ENCODE measurements at regions not wholly inside any gene's neighbourhood (a gene's known extent, or its start where the extent isn't known, plus 50 kb on each side); places are given as distances from the start of the nearest gene placed in this dataset.
"Not testable (repeated sequence)": the region's sequence is repeated elsewhere in the genome, so short reads cannot be mapped to it uniquely, and the experiment has no call there.

DNA sequence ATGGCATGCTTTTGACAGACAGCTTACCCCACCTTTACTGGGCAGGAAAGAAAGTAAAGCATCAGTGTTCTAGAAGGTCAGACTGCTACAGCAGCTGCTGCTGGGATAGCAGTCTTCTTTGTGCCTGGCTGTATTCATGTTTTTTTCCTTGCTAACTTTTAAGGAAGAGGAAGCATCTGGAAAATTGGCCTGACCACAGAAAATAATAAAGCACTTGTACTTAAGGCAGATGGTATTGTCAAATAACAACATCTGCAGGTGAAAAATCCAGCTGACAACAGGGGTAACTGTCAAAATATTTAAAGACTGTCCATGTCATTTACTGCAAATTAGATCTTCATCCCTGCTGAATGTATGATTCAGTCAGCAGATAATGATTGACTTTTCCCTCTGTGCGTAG, 229.0 kb downstream of the OXSM start:
- Mint-ChIP-seq H3K9me3 (peaks cover 4% of the 10 kb centered on the region), H3K4me1 (ENCODE audit: low read depth) (no peaks in the 10 kb centered on the region), H3K4me3 (no peak overlapping the region), H3K36me3 (ENCODE audit: insufficient read depth) (no peaks in the 10 kb centered on the region), H3K27me3 (ENCODE audit: low read depth) (no peaks in the 10 kb centered on the region)
- ATAC-seq (no peak), DNase-seq (no peak)

- ATAC-seq; H3K27me3 Mint-ChIP-seq (ENCODE audit: low read depth); DNase-seq; H3K4me3 Mint-ChIP-seq; H3K36me3 Mint-ChIP-seq (ENCODE audit: insufficient read depth); H3K4me1 Mint-ChIP-seq (ENCODE audit: low read depth): not testable (repeated sequence)
- peaks cover 12% of the 10 kb centered on the region for H3K9me3 Mint-ChIP-seq
These were observed 234.3 kb downstream of the OXSM start for GRCh38 chr3:26024206-26024605.

DNA sequence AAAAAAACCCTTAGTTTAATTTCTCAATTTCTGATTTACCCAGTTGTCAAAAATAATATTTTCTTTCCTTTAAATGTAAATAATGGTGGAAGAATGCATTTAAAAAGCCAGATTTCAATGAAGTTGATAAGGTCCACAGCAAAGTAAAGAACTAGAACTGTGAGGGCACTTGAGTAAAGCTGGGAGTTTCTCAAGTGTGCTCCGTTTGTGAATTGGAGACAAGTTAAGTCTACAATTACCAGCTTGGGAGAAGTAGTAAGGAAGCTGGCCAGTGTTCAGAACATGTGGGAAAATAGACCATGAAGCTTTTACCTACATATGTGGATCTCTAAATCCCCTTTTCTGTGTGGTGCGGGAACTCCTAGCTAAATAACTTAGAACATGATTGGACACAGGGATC, 239.4 kb downstream of the OXSM start:
- Mint-ChIP-seq H3K9me3 (peaks cover 13% of the 10 kb centered on the region), H3K4me1 (ENCODE audit: low read depth) (no peaks in the 10 kb centered on the region), H3K27me3 (ENCODE audit: low read depth) (no peaks in the 10 kb centered on the region), H3K4me3 (no peak overlapping the region), H3K36me3 (ENCODE audit: insufficient read depth) (no peaks in the 10 kb centered on the region)
- ATAC-seq = no peak
- DNase-seq = no peak

DNA sequence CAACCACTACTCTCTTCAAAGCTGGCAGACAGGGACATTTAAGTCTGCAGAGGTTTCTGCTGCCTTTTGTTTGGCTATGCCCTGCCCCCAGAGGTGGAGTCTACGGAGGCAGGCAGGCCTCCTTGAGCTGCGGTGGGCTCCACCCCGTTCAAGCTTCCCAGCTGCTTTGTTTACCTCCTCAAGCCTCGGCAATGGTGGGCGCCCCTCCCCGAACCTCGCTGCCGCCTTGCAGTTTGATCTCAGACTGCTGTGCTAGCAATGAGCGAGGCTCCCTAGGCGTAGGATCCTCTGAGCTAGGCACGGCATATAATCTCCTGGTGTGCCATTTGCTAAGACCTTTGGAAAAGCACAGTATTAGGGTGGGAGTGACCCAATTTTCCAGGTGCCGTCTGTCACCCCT, 252.2 kb downstream of the OXSM start:
- DNase-seq; ATAC-seq; H3K36me3 Mint-ChIP-seq (ENCODE audit: insufficient read depth); H3K27me3 Mint-ChIP-seq (ENCODE audit: low read depth); H3K4me1 Mint-ChIP-seq (ENCODE audit: low read depth); H3K4me3 Mint-ChIP-seq: not testable (repeated sequence)
- peaks cover 11% of the 10 kb centered on the region for H3K9me3 Mint-ChIP-seq

- ATAC-seq = no peak
These were observed 260.1 kb downstream of the OXSM start for GRCh38 chr3:26049951-26050350.

GRCh38 chr3:26050776-26051175, 260.9 kb downstream of the OXSM start:
- no peak overlapping the region for H3K4me3 Mint-ChIP-seq
- H3K9me3 Mint-ChIP-seq = no peaks in the 10 kb centered on the region

More at GRCh38 chr3:26049951-26050350, 260.1 kb downstream of the OXSM start:
- Mint-ChIP-seq H3K4me3 (no peak overlapping the region), H3K9me3 (no peaks in the 10 kb centered on the region), H3K4me1 (ENCODE audit: low read depth) (no peaks in the 10 kb centered on the region), H3K27me3 (ENCODE audit: low read depth) (no peaks in the 10 kb centered on the region), H3K36me3 (ENCODE audit: insufficient read depth) (no peaks in the 10 kb centered on the region)
- DNase-seq = no peak

GRCh38 chr3:26058901-26059321, 269.0 kb downstream of the OXSM start:
- H3K4me1 Mint-ChIP-seq (ENCODE audit: low read depth) = no peaks in the 10 kb centered on the region
- no peaks in the 10 kb centered on the region for H3K9me3 Mint-ChIP-seq
- DNase-seq (no peak), ATAC-seq (no peak)
- peaks cover 2% of the 10 kb centered on the region for H3K27me3 Mint-ChIP-seq (ENCODE audit: low read depth)
- no peaks in the 10 kb centered on the region for H3K36me3 Mint-ChIP-seq (ENCODE audit: insufficient read depth)
- no peak overlapping the region for H3K4me3 Mint-ChIP-seq

More at GRCh38 chr3:26050776-26051175, 260.9 kb downstream of the OXSM start:
- H3K36me3 Mint-ChIP-seq (ENCODE audit: insufficient read depth) = no peaks in the 10 kb centered on the region
- DNase-seq (no peak), ATAC-seq (no peak)
- no peaks in the 10 kb centered on the region for H3K27me3 Mint-ChIP-seq (ENCODE audit: low read depth)
- no peaks in the 10 kb centered on the region for H3K4me1 Mint-ChIP-seq (ENCODE audit: low read depth)

- no peaks in the 10 kb centered on the region for H3K36me3 Mint-ChIP-seq (ENCODE audit: insufficient read depth)
- no peak overlapping the region for H3K4me3 Mint-ChIP-seq
- no peaks in the 10 kb centered on the region for H3K9me3 Mint-ChIP-seq
- DNase-seq = no peak
- no peaks in the 10 kb centered on the region for H3K4me1 Mint-ChIP-seq (ENCODE audit: low read depth)
- H3K27me3 Mint-ChIP-seq (ENCODE audit: low read depth) = peaks cover 2% of the 10 kb centered on the region
- ATAC-seq = no peak
These were observed 272.1 kb downstream of the OXSM start for GRCh38 chr3:26061947-26062346.

DNA sequence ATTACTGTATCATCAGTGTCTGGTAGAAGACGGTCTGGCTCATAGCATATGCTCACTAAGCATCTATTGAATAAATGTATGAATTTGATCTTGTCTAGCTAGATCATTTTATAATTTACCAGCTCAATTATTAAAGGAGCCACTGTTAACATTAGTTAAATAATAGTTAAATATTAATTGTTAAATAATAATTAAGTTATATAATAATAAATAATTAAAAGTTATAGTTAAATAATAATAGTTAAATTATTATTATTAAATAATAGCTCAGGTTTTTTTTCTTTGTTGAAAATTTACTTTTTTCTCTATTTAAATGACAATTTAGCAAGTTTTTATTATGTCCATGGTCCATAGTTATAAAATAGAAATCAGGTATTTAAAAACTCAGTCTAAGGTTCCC, 274.4 kb downstream of the OXSM start:
- no peak for DNase-seq
- no peaks in the 10 kb centered on the region for H3K36me3 Mint-ChIP-seq (ENCODE audit: insufficient read depth)
- peaks cover 2% of the 10 kb centered on the region for H3K27me3 Mint-ChIP-seq (ENCODE audit: low read depth)
- no peaks in the 10 kb centered on the region for H3K9me3 Mint-ChIP-seq
- ATAC-seq = no peak
- no peak overlapping the region for H3K4me3 Mint-ChIP-seq
- H3K4me1 Mint-ChIP-seq (ENCODE audit: low read depth) = no peaks in the 10 kb centered on the region

DNA sequence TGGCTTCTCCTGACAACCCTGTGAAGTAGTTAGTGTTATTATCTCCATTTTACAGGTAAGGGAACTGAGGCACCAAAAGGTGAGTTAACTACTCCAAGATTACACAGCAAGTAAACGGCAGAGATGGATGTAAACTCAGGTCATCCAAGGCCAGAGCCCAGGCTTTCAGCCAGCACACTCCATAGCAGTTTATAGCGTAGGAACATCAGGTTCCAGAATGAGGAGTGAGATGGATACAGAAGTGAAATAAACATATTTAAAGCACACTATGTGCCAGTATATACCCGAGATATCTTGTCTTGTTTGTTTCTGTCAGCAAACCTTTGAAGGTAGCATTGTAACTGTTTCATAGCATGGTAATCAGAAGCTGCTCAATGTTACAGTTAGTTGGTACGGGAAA, 279.0 kb downstream of the OXSM start:
- no peaks in the 10 kb centered on the region for H3K27me3 Mint-ChIP-seq (ENCODE audit: low read depth)
- ATAC-seq (no peak), DNase-seq (no peak)
- H3K36me3 Mint-ChIP-seq (ENCODE audit: insufficient read depth) = no peaks in the 10 kb centered on the region
- H3K4me1 Mint-ChIP-seq (ENCODE audit: low read depth) = no peaks in the 10 kb centered on the region
- H3K4me3 Mint-ChIP-seq = no peak overlapping the region
- H3K9me3 Mint-ChIP-seq = no peaks in the 10 kb centered on the region

DNA sequence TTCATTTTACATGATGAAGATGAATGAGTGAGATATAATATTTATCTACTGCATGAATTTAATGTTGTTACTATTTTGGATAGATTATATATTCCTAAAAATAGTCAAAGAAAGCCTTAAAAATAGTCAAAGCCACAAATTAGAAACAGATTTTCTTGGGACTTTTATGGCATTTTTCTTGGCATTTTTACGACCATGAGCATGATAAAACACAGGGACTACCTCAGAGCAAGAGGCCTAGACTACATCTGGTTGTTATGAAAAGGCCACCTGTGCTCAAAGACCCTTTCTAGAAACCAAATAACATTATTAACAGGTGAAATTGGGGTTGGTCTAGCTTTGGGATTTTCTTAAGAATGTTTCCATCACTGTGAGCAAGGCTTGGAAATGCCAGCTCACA, 281.0 kb downstream of the OXSM start:
- H3K4me3 Mint-ChIP-seq = no peak overlapping the region
- no peak for DNase-seq
- H3K9me3 Mint-ChIP-seq = no peaks in the 10 kb centered on the region
- ATAC-seq = no peak
- H3K4me1 Mint-ChIP-seq (ENCODE audit: low read depth) = no peaks in the 10 kb centered on the region
- no peaks in the 10 kb centered on the region for H3K36me3 Mint-ChIP-seq (ENCODE audit: insufficient read depth)
- H3K27me3 Mint-ChIP-seq (ENCODE audit: low read depth) = no peaks in the 10 kb centered on the region

DNA sequence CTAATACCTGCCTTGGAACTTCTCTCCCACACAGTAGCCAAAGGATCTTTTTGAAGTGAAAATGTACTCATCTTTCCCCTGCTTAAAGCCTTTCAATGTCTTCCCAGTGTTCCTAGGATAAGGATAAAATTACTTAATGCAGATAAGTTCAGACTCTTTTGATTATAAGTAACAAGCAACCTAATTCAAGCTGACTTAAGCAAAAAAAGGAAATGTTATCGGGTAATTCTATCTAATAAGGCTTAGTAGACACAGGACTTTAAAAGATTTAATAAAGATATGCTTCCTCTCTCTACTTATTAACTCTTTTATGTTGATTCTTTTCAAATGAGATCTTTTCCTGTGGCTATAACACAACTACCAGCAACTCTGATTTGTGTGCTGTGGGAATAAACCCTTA, 284.2 kb downstream of the OXSM start:
- no peak for ATAC-seq
- H3K36me3 Mint-ChIP-seq (ENCODE audit: insufficient read depth) = no peaks in the 10 kb centered on the region
- H3K27me3 Mint-ChIP-seq (ENCODE audit: low read depth) = peaks cover 2% of the 10 kb centered on the region
- no peaks in the 10 kb centered on the region for H3K9me3 Mint-ChIP-seq
- DNase-seq = no peak
- no peak overlapping the region for H3K4me3 Mint-ChIP-seq
- H3K4me1 Mint-ChIP-seq (ENCODE audit: low read depth) = no peaks in the 10 kb centered on the region

GRCh38 chr3:26078539-26078938, 288.6 kb downstream of the OXSM start:
- Mint-ChIP-seq H3K4me1 (ENCODE audit: low read depth) (no peaks in the 10 kb centered on the region), H3K9me3 (no peaks in the 10 kb centered on the region), H3K36me3 (ENCODE audit: insufficient read depth) (no peaks in the 10 kb centered on the region), H3K27me3 (ENCODE audit: low read depth) (peaks cover 2% of the 10 kb centered on the region), H3K4me3 (no peak overlapping the region)
- DNase-seq (no peak), ATAC-seq (no peak)

DNA sequence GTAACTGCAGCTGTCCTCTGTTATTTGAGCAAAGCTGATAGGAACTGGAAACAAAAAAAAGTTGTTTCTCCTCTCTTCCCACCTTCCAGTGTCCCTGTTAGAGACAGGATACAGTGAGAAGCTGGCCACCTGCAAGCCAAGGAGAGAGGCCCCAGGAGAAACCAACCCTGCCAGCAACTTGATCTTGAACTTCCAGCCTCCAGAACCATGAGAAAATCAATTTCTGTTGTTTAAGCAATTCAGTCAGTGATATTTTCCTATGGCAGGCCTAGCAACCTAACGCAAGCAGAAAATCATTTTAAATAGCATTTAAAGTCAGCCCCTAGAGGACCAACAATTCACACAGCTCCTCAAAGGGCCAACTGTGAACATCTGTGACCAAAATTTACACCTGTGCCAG, 291.3 kb downstream of the OXSM start:
- peaks cover 2% of the 10 kb centered on the region for H3K27me3 Mint-ChIP-seq (ENCODE audit: low read depth)
- no peaks in the 10 kb centered on the region for H3K4me1 Mint-ChIP-seq (ENCODE audit: low read depth)
- DNase-seq = no peak
- no peaks in the 10 kb centered on the region for H3K9me3 Mint-ChIP-seq
- no peaks in the 10 kb centered on the region for H3K36me3 Mint-ChIP-seq (ENCODE audit: insufficient read depth)
- ATAC-seq = no peak
- no peak overlapping the region for H3K4me3 Mint-ChIP-seq

GRCh38 chr3:26081806-26082205, 291.9 kb downstream of the OXSM start:
- H3K4me1 Mint-ChIP-seq (ENCODE audit: low read depth) = no peaks in the 10 kb centered on the region
- H3K36me3 Mint-ChIP-seq (ENCODE audit: insufficient read depth) = no peaks in the 10 kb centered on the region
- no peak for DNase-seq
- H3K9me3 Mint-ChIP-seq = peaks cover 3% of the 10 kb centered on the region
- peaks cover 2% of the 10 kb centered on the region for H3K27me3 Mint-ChIP-seq (ENCODE audit: low read depth)
- no peak overlapping the region for H3K4me3 Mint-ChIP-seq
- ATAC-seq = no peak

- no peak for ATAC-seq
- H3K4me3 Mint-ChIP-seq = no peak overlapping the region
- no peaks in the 10 kb centered on the region for H3K36me3 Mint-ChIP-seq (ENCODE audit: insufficient read depth)
- DNase-seq = no peak
- H3K4me1 Mint-ChIP-seq (ENCODE audit: low read depth) = no peaks in the 10 kb centered on the region
- no peaks in the 10 kb centered on the region for H3K27me3 Mint-ChIP-seq (ENCODE audit: low read depth)
- H3K9me3 Mint-ChIP-seq = peaks cover 6% of the 10 kb centered on the region
These were observed 293.0 kb downstream of the OXSM start for GRCh38 chr3:26082911-26083310.

Measured in activated T-cell treated with anti-CD3 and anti-CD28 coated beads, Interleukin-2, amount 50 U/mL, for 4 hours (primary cell).